ENCODE measurements at regions not wholly inside any gene's neighbourhood (a gene's known extent, or its start where the extent isn't known, plus 50 kb on each side); places are given as distances from the start of the nearest gene placed in this dataset.

GRCh38 chr14:89616852-89617341 is 199.9 kb upstream of the FOXN3 start:
- TF ChIP-seq CTCF (IDR thresholded peaks at IDR 0.05): no peak
- no peak for TF ChIP-seq POLR2A (IDR thresholded peaks at IDR 0.05)
